HepG2 (cell line): ENCODE measurements at regions not wholly inside any gene's neighbourhood (a gene's known extent, or its start where the extent isn't known, plus 50 kb on each side); places are given as distances from the start of the nearest gene placed in this dataset.

ENCODE experiments used
- ARID2 ChIP-seq: sonication (generic); formaldehyde crosslinking; IDR thresholded peaks from 2 replicates; pipeline ENCODE4 v1.8.1; 2022; ENCODE audit warnings: mild to moderate bottlenecking, missing genetic modification reagents, borderline replicate concordance
- EZH2 ChIP-seq: conservative IDR thresholded peaks from 2 replicates; pipeline ENCODE4 v1.6.1; 2012; ENCODE audit warnings: mild to moderate bottlenecking, low read depth, low read length, moderate library complexity
- HNRNPLL ChIP-seq: fragments of 200-400 bp; formaldehyde crosslinking; IDR thresholded peaks from 2 replicates; pipeline ENCODE4 v1.6.1; 2017; ENCODE audit warnings: mild to moderate bottlenecking, low read depth, low read length; ENCODE audit not compliant: poor library complexity, severe bottlenecking
- JUND ChIP-seq: sonication (generic); formaldehyde crosslinking; IDR thresholded peaks from 2 replicates; pipeline ENCODE4 v1.8.0; 2022; ENCODE audit warnings: mild to moderate bottlenecking, missing genetic modification reagents
- KAT7 ChIP-seq: IDR thresholded peaks from 2 replicates; pipeline ENCODE4 v1.6.1; 2018; ENCODE audit warnings: borderline replicate concordance, missing compliant biosample characterization
- MXD1 ChIP-seq: sonication (generic); formaldehyde crosslinking; IDR thresholded peaks from 2 replicates; pipeline ENCODE4 v1.4.0; 2020; ENCODE audit warnings: mild to moderate bottlenecking, missing genetic modification reagents
- NFKB2 ChIP-seq: sonication (generic); formaldehyde crosslinking; IDR thresholded peaks from 2 replicates; pipeline ENCODE4 v1.4.0; 2020; ENCODE audit warnings: missing genetic modification reagents, borderline replicate concordance
- SIN3A ChIP-seq: IDR thresholded peaks from 2 replicates; pipeline ENCODE4 v1.6.1; 2011; ENCODE audit warnings: low read depth, mild to moderate bottlenecking, control low read depth, low read length, borderline replicate concordance
- YEATS4 ChIP-seq: sonication (generic); formaldehyde crosslinking; IDR thresholded peaks from 2 replicates; pipeline ENCODE4 v1.4.0; 2020; ENCODE audit warnings: missing genetic modification reagents, borderline replicate concordance
- ZBTB7A ChIP-seq: sonication (generic); formaldehyde crosslinking; IDR thresholded peaks from 2 replicates; pipeline ENCODE4 v1.8.0; 2022; ENCODE audit warnings: mild to moderate bottlenecking, missing genetic modification reagents
- ZNF709 ChIP-seq: sonication (generic); formaldehyde crosslinking; IDR thresholded peaks from 2 replicates; pipeline ENCODE4 v1.5.0; 2020; ENCODE audit warnings: mild to moderate bottlenecking, missing genetic modification reagents
- TF ChIP-seq, protein P1 (sequence below): sonication (generic); formaldehyde crosslinking; IDR thresholded peaks from 2 replicates; pipeline ENCODE4 v1.9.0; 2022; ENCODE audit warnings: missing genetic modification reagents, mild to moderate bottlenecking, borderline replicate concordance
- TF ChIP-seq, protein P2 (sequence below): sonication (generic); formaldehyde crosslinking; IDR thresholded peaks from 2 replicates; pipeline ENCODE4 v1.5.0; 2020; ENCODE audit warnings: mild to moderate bottlenecking, missing genetic modification reagents, moderate library complexity
- TF ChIP-seq, protein P3 (sequence below): sonication (generic); formaldehyde crosslinking; IDR thresholded peaks from 2 replicates; pipeline ENCODE4 v1.5.0; 2020; ENCODE audit warnings: mild to moderate bottlenecking, missing genetic modification reagents

GRCh38 chr5:107243220-107243579 is 427.5 kb downstream of the EFNA5 start:
- no peak for TF ChIP-seq HNRNPLL
- TF ChIP-seq, protein P1, sequence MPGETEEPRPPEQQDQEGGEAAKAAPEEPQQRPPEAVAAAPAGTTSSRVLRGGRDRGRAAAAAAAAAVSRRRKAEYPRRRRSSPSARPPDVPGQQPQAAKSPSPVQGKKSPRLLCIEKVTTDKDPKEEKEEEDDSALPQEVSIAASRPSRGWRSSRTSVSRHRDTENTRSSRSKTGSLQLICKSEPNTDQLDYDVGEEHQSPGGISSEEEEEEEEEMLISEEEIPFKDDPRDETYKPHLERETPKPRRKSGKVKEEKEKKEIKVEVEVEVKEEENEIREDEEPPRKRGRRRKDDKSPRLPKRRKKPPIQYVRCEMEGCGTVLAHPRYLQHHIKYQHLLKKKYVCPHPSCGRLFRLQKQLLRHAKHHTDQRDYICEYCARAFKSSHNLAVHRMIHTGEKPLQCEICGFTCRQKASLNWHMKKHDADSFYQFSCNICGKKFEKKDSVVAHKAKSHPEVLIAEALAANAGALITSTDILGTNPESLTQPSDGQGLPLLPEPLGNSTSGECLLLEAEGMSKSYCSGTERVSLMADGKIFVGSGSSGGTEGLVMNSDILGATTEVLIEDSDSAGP (CRISPR knock-in tag): no peak
- no peak for TF ChIP-seq MXD1 (CRISPR knock-in tag)
- TF ChIP-seq, protein P2, sequence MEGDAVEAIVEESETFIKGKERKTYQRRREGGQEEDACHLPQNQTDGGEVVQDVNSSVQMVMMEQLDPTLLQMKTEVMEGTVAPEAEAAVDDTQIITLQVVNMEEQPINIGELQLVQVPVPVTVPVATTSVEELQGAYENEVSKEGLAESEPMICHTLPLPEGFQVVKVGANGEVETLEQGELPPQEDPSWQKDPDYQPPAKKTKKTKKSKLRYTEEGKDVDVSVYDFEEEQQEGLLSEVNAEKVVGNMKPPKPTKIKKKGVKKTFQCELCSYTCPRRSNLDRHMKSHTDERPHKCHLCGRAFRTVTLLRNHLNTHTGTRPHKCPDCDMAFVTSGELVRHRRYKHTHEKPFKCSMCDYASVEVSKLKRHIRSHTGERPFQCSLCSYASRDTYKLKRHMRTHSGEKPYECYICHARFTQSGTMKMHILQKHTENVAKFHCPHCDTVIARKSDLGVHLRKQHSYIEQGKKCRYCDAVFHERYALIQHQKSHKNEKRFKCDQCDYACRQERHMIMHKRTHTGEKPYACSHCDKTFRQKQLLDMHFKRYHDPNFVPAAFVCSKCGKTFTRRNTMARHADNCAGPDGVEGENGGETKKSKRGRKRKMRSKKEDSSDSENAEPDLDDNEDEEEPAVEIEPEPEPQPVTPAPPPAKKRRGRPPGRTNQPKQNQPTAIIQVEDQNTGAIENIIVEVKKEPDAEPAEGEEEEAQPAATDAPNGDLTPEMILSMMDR (CRISPR knock-in tag): no peak
- TF ChIP-seq SIN3A: no peak
- no peak for TF ChIP-seq YEATS4 (CRISPR knock-in tag)
- TF ChIP-seq ZNF709 (CRISPR knock-in tag): no peak
- no peak for TF ChIP-seq ZBTB7A
- no peak for TF ChIP-seq EZH2
- TF ChIP-seq, protein P3, sequence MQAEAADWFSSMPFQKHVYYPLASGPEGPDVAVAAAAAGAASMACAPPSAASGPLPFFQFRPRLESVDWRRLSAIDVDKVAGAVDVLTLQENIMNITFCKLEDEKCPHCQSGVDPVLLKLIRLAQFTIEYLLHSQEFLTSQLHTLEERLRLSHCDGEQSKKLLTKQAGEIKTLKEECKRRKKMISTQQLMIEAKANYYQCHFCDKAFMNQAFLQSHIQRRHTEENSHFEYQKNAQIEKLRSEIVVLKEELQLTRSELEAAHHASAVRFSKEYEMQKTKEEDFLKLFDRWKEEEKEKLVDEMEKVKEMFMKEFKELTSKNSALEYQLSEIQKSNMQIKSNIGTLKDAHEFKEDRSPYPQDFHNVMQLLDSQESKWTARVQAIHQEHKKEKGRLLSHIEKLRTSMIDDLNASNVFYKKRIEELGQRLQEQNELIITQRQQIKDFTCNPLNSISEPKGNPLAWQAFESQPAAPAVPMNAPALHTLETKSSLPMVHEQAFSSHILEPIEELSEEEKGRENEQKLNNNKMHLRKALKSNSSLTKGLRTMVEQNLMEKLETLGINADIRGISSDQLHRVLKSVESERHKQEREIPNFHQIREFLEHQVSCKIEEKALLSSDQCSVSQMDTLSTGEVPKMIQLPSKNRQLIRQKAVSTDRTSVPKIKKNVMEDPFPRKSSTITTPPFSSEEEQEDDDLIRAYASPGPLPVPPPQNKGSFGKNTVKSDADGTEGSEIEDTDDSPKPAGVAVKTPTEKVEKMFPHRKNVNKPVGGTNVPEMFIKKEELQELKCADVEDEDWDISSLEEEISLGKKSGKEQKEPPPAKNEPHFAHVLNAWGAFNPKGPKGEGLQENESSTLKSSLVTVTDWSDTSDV (CRISPR knock-in tag): no peak
- TF ChIP-seq JUND (CRISPR knock-in tag): no peak
- no peak for TF ChIP-seq KAT7 (CRISPR knock-in tag)
- no peak for TF ChIP-seq NFKB2 (CRISPR knock-in tag)
- no peak for TF ChIP-seq ARID2 (CRISPR knock-in tag)
